NCI-H1048 (cell line): ENCODE measurements at regions not wholly inside any gene's neighbourhood (a gene's known extent, or its start where the extent isn't known, plus 50 kb on each side); places are given as distances from the start of the nearest gene placed in this dataset.
"Not testable (repeated sequence)": the region's sequence is repeated elsewhere in the genome, so short reads cannot be mapped to it uniquely, and the experiment has no call there.

ENCODE experiments used
- DNase-seq: peaks from one replicate; lab custom pipeline; 2025; lab: John Stamatoyannopoulos, UW

- DNase-seq: no peak
Observed at GRCh38 chr18:14963246-14963645, 215.3 kb downstream of the ANKRD30B start.

- no peak for DNase-seq
Observed at GRCh38 chr18:14964002-14964401, 216.0 kb downstream of the ANKRD30B start.

GRCh38 chr18:14964406-14964805 lies 216.4 kb downstream of the ANKRD30B start:
- no peak for DNase-seq

GRCh38 chr18:14964976-14965375 lies 217.0 kb downstream of the ANKRD30B start:
- DNase-seq: not testable (repeated sequence)

GRCh38 chr18:14965553-14965952 lies 217.6 kb downstream of the ANKRD30B start:
- no peak for DNase-seq

GRCh38 chr18:14967246-14967645 lies 219.3 kb downstream of the ANKRD30B start:
- DNase-seq: not testable (repeated sequence)

GRCh38 chr18:14969500-14969899 lies 221.5 kb downstream of the ANKRD30B start:
- no peak for DNase-seq

GRCh38 chr18:14970027-14970426 lies 222.1 kb downstream of the ANKRD30B start:
- DNase-seq: no peak

GRCh38 chr18:14971461-14972185 lies 223.7 kb downstream of the ANKRD30B start:
- DNase-seq: no peak

- not testable (repeated sequence) for DNase-seq
Observed at GRCh38 chr18:14973421-14973820, 225.4 kb downstream of the ANKRD30B start.

- DNase-seq: no peak
Observed at GRCh38 chr18:14974088-14974487, 226.1 kb downstream of the ANKRD30B start.

- no peak for DNase-seq
Observed at GRCh38 chr18:14974576-14974975, 226.6 kb downstream of the ANKRD30B start.

- DNase-seq: no peak
Observed at GRCh38 chr18:14975431-14975830, 227.5 kb downstream of the ANKRD30B start.

GRCh38 chr18:14976736-14977430 lies 228.9 kb downstream of the ANKRD30B start:
- DNase-seq: no peak

GRCh38 chr18:14978191-14978590 lies 230.2 kb downstream of the ANKRD30B start:
- DNase-seq: no peak

- peak; percentile 41 for DNase-seq
Observed at GRCh38 chr18:14978962-14979535, 231.1 kb downstream of the ANKRD30B start.

GRCh38 chr18:14979875-14980274 lies 231.9 kb downstream of the ANKRD30B start:
- no peak for DNase-seq

- not testable (repeated sequence) for DNase-seq
Observed at GRCh38 chr18:14984531-14984930, 236.6 kb downstream of the ANKRD30B start.

- not testable (repeated sequence) for DNase-seq
Observed at GRCh38 chr18:14985291-14986013, 237.5 kb downstream of the ANKRD30B start.

GRCh38 chr18:14987377-14987776 lies 239.4 kb downstream of the ANKRD30B start:
- not testable (repeated sequence) for DNase-seq

GRCh38 chr18:14987960-14988710 lies 240.2 kb downstream of the ANKRD30B start:
- not testable (repeated sequence) for DNase-seq

GRCh38 chr18:14989569-14989968 lies 241.6 kb downstream of the ANKRD30B start:
- DNase-seq: not testable (repeated sequence)
